Nephron progenitor cell (in vitro differentiated cells): ENCODE measurements at regions not wholly inside any gene's neighbourhood (a gene's known extent, or its start where the extent isn't known, plus 50 kb on each side); places are given as distances from the start of the nearest gene placed in this dataset.

Source experiments
- DNase-seq: peaks from one replicate; pipeline ENCODE4 v3.0.0; 2021
- H3K27ac Mint-ChIP-seq: 2 replicates; pipeline ENCODE4 v1.8.0; 2021; ENCODE audit warnings: mild to moderate bottlenecking, moderate library complexity, mixed read lengths
- H3K27me3 Mint-ChIP-seq: 2 replicates; pipeline ENCODE4 v1.8.0; 2021; ENCODE audit warnings: mild to moderate bottlenecking, low read depth, mixed read lengths; ENCODE audit not compliant: poor library complexity
- H3K36me3 Mint-ChIP-seq: 2 replicates; pipeline ENCODE4 v1.8.0; 2021; ENCODE audit warnings: low read depth, mixed read lengths
- H3K4me1 Mint-ChIP-seq: 2 replicates; pipeline ENCODE4 v1.8.0; 2021; ENCODE audit warnings: mixed read lengths
- H3K4me3 Mint-ChIP-seq: 2 replicates; pipeline ENCODE4 v1.8.0; 2021; ENCODE audit warnings: mild to moderate bottlenecking, moderate library complexity, mixed read lengths
- H3K9me3 Mint-ChIP-seq: 2 replicates; pipeline ENCODE4 v1.8.0; 2021; ENCODE audit warnings: mild to moderate bottlenecking, moderate library complexity, mixed read lengths
- CTCF ChIP-seq: fragments of 200-600 bp; sonication (generic); IDR thresholded peaks from 2 replicates; pipeline ENCODE4 v1.5.0; 2021; ENCODE audit warnings: antibody characterized with exemption

GRCh38 chr9:96138616-96139015 is 163.4 kb downstream of the HSD17B3 start:
- no peak for TF ChIP-seq CTCF
- H3K36me3 Mint-ChIP-seq, result no peaks in the 10 kb centered on the region

GRCh38 chr9:96137671-96138429 is 164.1 kb downstream of the HSD17B3 start:
- Mint-ChIP-seq H3K36me3 (peaks cover 4% of the 10 kb centered on the region), H3K4me1 (peaks cover 52% of the 10 kb centered on the region), H3K27ac (no peak overlapping the region), H3K4me3 (no peak overlapping the region), H3K27me3 (peaks cover 14% of the 10 kb centered on the region), H3K9me3 (peaks cover 14% of the 10 kb centered on the region)
- TF ChIP-seq CTCF, result no peak
- DNase-seq, result no peak

More at GRCh38 chr9:96138616-96139015, 163.4 kb downstream of the HSD17B3 start:
- no peak for DNase-seq
- H3K27ac Mint-ChIP-seq, result no peak overlapping the region
- no peak overlapping the region for H3K4me3 Mint-ChIP-seq
- H3K9me3 Mint-ChIP-seq, result peaks cover 6% of the 10 kb centered on the region
- H3K4me1 Mint-ChIP-seq, result peaks cover 46% of the 10 kb centered on the region
- peaks cover 11% of the 10 kb centered on the region for H3K27me3 Mint-ChIP-seq

GRCh38 chr9:96136992-96137670 is 164.8 kb downstream of the HSD17B3 start:
- peaks cover 6% of the 10 kb centered on the region for H3K36me3 Mint-ChIP-seq
- peaks cover 16% of the 10 kb centered on the region for H3K9me3 Mint-ChIP-seq
- no peak overlapping the region for H3K27ac Mint-ChIP-seq
- no peak for DNase-seq
- H3K4me3 Mint-ChIP-seq, result peak overlapping the region; percentile 44
- H3K4me1 Mint-ChIP-seq, result peaks cover 56% of the 10 kb centered on the region
- H3K27me3 Mint-ChIP-seq, result peaks cover 14% of the 10 kb centered on the region
- no peak for TF ChIP-seq CTCF

- H3K27ac Mint-ChIP-seq, result no peak overlapping the region
- H3K36me3 Mint-ChIP-seq, result peaks cover 6% of the 10 kb centered on the region
- peaks cover 17% of the 10 kb centered on the region for H3K27me3 Mint-ChIP-seq
- peaks cover 49% of the 10 kb centered on the region for H3K4me1 Mint-ChIP-seq
- H3K9me3 Mint-ChIP-seq, result peaks cover 16% of the 10 kb centered on the region
- DNase-seq, result no peak
- no peak overlapping the region for H3K4me3 Mint-ChIP-seq
- TF ChIP-seq CTCF, result no peak
Measured at GRCh38 chr9:96135753-96136290, 166.2 kb downstream of the HSD17B3 start.

- Mint-ChIP-seq H3K4me3 (no peak overlapping the region), H3K4me1 (peaks cover 49% of the 10 kb centered on the region), H3K27ac (no peak overlapping the region), H3K27me3 (peaks cover 20% of the 10 kb centered on the region), H3K36me3 (peaks cover 6% of the 10 kb centered on the region), H3K9me3 (peaks cover 16% of the 10 kb centered on the region)
- TF ChIP-seq CTCF, result no peak
- no peak for DNase-seq
Measured at GRCh38 chr9:96135076-96135752, 166.8 kb downstream of the HSD17B3 start.
